C4-2B (cell line): ENCODE measurements at regions not wholly inside any gene's neighbourhood (a gene's known extent, or its start where the extent isn't known, plus 50 kb on each side); places are given as distances from the start of the nearest gene placed in this dataset.

Experiments
- ZFX ChIP-seq: fragments of 450-650 bp; IDR thresholded peaks from 2 replicates; pipeline ENCODE4 v1.6.1; 2017
- TF ChIP-seq, protein P1 (sequence below): fragments of 450-650 bp; conservative IDR thresholded peaks from 2 replicates; pipeline ENCODE4 v1.5.1; 2017; ENCODE audit warnings: mild to moderate bottlenecking

DNA sequence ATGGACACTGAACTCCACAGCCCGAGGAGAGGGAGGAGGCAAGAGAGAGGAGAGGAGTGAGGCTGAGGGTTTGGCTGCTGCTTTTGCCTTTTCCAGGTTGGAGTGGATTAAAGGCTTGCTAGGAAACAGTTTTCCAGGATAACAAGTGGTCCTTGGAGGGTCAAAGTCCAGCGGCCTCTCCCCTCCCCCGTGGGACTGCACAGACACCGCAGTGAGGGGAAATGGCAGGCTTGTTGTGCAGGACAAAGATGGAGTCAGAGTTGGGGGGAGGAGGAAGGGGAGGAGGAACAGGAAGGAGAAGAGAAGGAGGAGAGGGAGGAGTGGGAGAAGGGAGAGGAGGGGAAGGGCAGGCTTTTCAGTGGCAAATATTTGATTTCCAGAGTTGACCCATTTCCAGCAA lies 245.5 kb downstream of the RBM19 start:
- TF ChIP-seq, protein P1, sequence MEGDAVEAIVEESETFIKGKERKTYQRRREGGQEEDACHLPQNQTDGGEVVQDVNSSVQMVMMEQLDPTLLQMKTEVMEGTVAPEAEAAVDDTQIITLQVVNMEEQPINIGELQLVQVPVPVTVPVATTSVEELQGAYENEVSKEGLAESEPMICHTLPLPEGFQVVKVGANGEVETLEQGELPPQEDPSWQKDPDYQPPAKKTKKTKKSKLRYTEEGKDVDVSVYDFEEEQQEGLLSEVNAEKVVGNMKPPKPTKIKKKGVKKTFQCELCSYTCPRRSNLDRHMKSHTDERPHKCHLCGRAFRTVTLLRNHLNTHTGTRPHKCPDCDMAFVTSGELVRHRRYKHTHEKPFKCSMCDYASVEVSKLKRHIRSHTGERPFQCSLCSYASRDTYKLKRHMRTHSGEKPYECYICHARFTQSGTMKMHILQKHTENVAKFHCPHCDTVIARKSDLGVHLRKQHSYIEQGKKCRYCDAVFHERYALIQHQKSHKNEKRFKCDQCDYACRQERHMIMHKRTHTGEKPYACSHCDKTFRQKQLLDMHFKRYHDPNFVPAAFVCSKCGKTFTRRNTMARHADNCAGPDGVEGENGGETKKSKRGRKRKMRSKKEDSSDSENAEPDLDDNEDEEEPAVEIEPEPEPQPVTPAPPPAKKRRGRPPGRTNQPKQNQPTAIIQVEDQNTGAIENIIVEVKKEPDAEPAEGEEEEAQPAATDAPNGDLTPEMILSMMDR: no peak
- no peak for TF ChIP-seq ZFX
